PC-3 (cell line): ENCODE measurements at regions not wholly inside any gene's neighbourhood (a gene's known extent, or its start where the extent isn't known, plus 50 kb on each side); places are given as distances from the start of the nearest gene placed in this dataset.

Source experiments
- CTCF ChIP-seq: fragments of 300-600 bp; sonication (generic); conservative IDR thresholded peaks from 2 replicates; pipeline ENCODE4 v1.5.1; 2017; ENCODE audit warnings: antibody characterized with exemption, low read depth, mild to moderate bottlenecking, low read length
- EZH2 ChIP-seq: fragments of 300-600 bp; sonication (generic); IDR thresholded peaks from one replicate; pipeline ENCODE4 v1.6.1; 2017; ENCODE audit warnings: antibody characterized with exemption, mild to moderate bottlenecking, low read length; ENCODE audit not compliant: unreplicated experiment
- EZH2phosphoT487 ChIP-seq: fragments of 300-600 bp; sonication (generic); IDR thresholded peaks from 2 replicates; pipeline ENCODE4 v1.6.1; 2018; ENCODE audit warnings: mild to moderate bottlenecking, antibody characterized with exemption, low read length, borderline replicate concordance

- TF ChIP-seq CTCF, result no peak
- TF ChIP-seq EZH2phosphoT487, result no peak
- no peak for TF ChIP-seq EZH2
Measured at GRCh38 chr19:30297969-30298368, 74.2 kb upstream of the ZNF536 start.
